ENCODE measurements at regions not wholly inside any gene's neighbourhood (a gene's known extent, or its start where the extent isn't known, plus 50 kb on each side); places are given as distances from the start of the nearest gene placed in this dataset.

GRCh38 chr5:121701731-121702130 is 150.0 kb upstream of the FTMT start:
- Histone ChIP-seq H3K79me2 (ENCODE audit: insufficient read depth, low read length) (no peaks in the 10 kb centered on the region), H2AFZ (ENCODE audit: low read length) (no peak overlapping the region), H3K27me3 (ENCODE audit: insufficient read depth, low read length) (no peaks in the 10 kb centered on the region), H3K4me3 (ENCODE audit: insufficient read depth, low read length) (no peak overlapping the region), H3K9me3 (ENCODE audit: low read depth, low read length) (no peaks in the 10 kb centered on the region), H3K27ac (ENCODE audit: low read depth, low read length) (no peak overlapping the region), H4K20me1 (ENCODE audit: insufficient read depth, low read length) (no peaks in the 10 kb centered on the region), H3K36me3 (ENCODE audit: insufficient read depth, low read length) (no peaks in the 10 kb centered on the region), H3K4me1 (ENCODE audit: insufficient read depth, low read length) (no peaks in the 10 kb centered on the region), H3K4me2 (ENCODE audit: insufficient read depth, low read length) (no peak overlapping the region)
- DNase-seq (ENCODE audit: insufficient read length, low spot score, missing footprints) = no peak
- TF ChIP-seq CTCF (IDR thresholded peaks at IDR 0.05; ENCODE audit: extremely low read depth, low read depth, low read length) = no peak

- Histone ChIP-seq H4K20me1 (ENCODE audit: insufficient read depth, low read length) (no peaks in the 10 kb centered on the region), H3K4me3 (ENCODE audit: insufficient read depth, low read length) (no peak overlapping the region), H3K27ac (ENCODE audit: low read depth, low read length) (no peak overlapping the region)
Measured at GRCh38 chr5:121702682-121703081, 149.0 kb upstream of the FTMT start.

GRCh38 chr5:121704291-121704690 is 147.4 kb upstream of the FTMT start:
- no peak overlapping the region for H3K4me2 ChIP-seq (ENCODE audit: insufficient read depth, low read length)
- no peak for DNase-seq (ENCODE audit: insufficient read length, low spot score, missing footprints)
- H3K27ac ChIP-seq (ENCODE audit: low read depth, low read length) = no peak overlapping the region
- H3K79me2 ChIP-seq (ENCODE audit: insufficient read depth, low read length) = no peaks in the 10 kb centered on the region
- no peaks in the 10 kb centered on the region for H3K36me3 ChIP-seq (ENCODE audit: insufficient read depth, low read length)
- TF ChIP-seq CTCF (IDR thresholded peaks at IDR 0.05; ENCODE audit: extremely low read depth, low read depth, low read length) = no peak
- H3K27me3 ChIP-seq (ENCODE audit: insufficient read depth, low read length) = no peaks in the 10 kb centered on the region
- no peaks in the 10 kb centered on the region for H4K20me1 ChIP-seq (ENCODE audit: insufficient read depth, low read length)
- H3K4me1 ChIP-seq (ENCODE audit: insufficient read depth, low read length) = no peaks in the 10 kb centered on the region
- no peak overlapping the region for H3K4me3 ChIP-seq (ENCODE audit: insufficient read depth, low read length)
- no peak overlapping the region for H2AFZ ChIP-seq (ENCODE audit: low read length)
- H3K9me3 ChIP-seq (ENCODE audit: low read depth, low read length) = no peaks in the 10 kb centered on the region

More at GRCh38 chr5:121702682-121703081, 149.0 kb upstream of the FTMT start:
- H3K36me3 ChIP-seq (ENCODE audit: insufficient read depth, low read length) = no peaks in the 10 kb centered on the region
- H2AFZ ChIP-seq (ENCODE audit: low read length) = no peak overlapping the region
- no peak overlapping the region for H3K4me2 ChIP-seq (ENCODE audit: insufficient read depth, low read length)
- TF ChIP-seq CTCF (IDR thresholded peaks at IDR 0.05; ENCODE audit: extremely low read depth, low read depth, low read length) = no peak
- H3K4me1 ChIP-seq (ENCODE audit: insufficient read depth, low read length) = no peaks in the 10 kb centered on the region
- no peak for DNase-seq (ENCODE audit: insufficient read length, low spot score, missing footprints)
- H3K27me3 ChIP-seq (ENCODE audit: insufficient read depth, low read length) = no peaks in the 10 kb centered on the region
- H3K9me3 ChIP-seq (ENCODE audit: low read depth, low read length) = no peaks in the 10 kb centered on the region
- H3K79me2 ChIP-seq (ENCODE audit: insufficient read depth, low read length) = no peaks in the 10 kb centered on the region

- no peak for DNase-seq (ENCODE audit: insufficient read length, low spot score, missing footprints)
- no peak for TF ChIP-seq CTCF (IDR thresholded peaks at IDR 0.05; ENCODE audit: extremely low read depth, low read depth, low read length)
- H3K4me2 ChIP-seq (ENCODE audit: insufficient read depth, low read length) = no peak overlapping the region
Measured at GRCh38 chr5:121706686-121707085, 145.0 kb upstream of the FTMT start.

More at GRCh38 chr5:121706686-121707085, 145.0 kb upstream of the FTMT start:
- Histone ChIP-seq H3K27ac (ENCODE audit: low read depth, low read length) (no peak overlapping the region), H3K79me2 (ENCODE audit: insufficient read depth, low read length) (no peaks in the 10 kb centered on the region), H3K4me1 (ENCODE audit: insufficient read depth, low read length) (no peaks in the 10 kb centered on the region), H3K36me3 (ENCODE audit: insufficient read depth, low read length) (no peaks in the 10 kb centered on the region), H3K4me3 (ENCODE audit: insufficient read depth, low read length) (no peak overlapping the region), H3K27me3 (ENCODE audit: insufficient read depth, low read length) (no peaks in the 10 kb centered on the region), H4K20me1 (ENCODE audit: insufficient read depth, low read length) (no peaks in the 10 kb centered on the region), H2AFZ (ENCODE audit: low read length) (no peak overlapping the region), H3K9me3 (ENCODE audit: low read depth, low read length) (no peaks in the 10 kb centered on the region)

Measured in osteoblast (primary cell).